ENCODE measurements at regions not wholly inside any gene's neighbourhood (a gene's known extent, or its start where the extent isn't known, plus 50 kb on each side); places are given as distances from the start of the nearest gene placed in this dataset.
"Not testable (repeated sequence)": the region's sequence is repeated elsewhere in the genome, so short reads cannot be mapped to it uniquely, and the experiment has no call there.

DNA sequence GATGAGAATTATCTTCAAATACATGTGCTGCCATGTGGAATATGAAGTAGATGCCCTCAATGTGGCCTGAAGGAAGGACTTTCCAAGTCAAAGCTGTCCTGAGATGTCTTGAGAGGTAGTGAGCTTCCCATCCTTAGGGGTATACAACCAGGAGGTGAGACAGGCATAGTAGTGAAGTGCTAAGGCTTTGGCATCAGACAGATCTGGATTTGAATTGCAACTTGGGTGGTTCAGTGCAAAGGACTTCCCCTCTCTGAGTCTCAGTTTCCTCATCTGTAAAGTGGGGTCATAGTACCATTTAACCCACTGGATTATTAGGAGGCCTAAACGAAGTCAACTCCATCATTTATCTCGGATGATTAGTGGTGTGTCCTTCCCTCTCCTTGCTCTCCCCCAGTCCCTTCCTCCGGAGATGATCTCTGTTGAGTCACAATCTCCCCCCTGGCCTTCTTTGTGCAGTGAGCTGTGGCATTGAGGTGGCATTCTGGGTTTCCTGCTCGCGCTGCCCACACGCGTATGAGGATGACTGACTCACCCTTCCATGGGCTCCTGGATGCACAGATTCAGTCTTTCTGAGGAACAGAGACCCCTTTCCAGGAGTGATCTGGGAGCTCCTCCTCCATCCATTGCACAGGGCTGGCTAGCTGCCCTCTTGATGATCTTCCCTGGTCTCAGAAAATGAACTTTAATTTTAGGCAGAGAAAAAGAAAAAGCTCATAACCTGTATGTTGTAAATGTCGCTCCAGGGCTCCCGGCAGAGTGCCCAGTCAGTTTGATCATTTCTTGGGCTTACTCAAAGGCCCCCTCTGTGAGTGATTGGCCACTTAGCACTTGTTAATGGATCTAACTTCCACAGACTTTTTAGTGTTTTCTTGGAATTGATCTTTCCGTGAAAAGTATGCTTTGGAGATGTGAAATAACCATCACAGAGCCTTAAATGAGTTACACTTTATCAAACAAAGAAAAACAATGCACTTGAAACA, 354.6 kb downstream of the PTPRU start:
- no peak overlapping the region for H3K27ac Mint-ChIP-seq (ENCODE audit: unreplicated experiment)
- no peak for TF ChIP-seq CTCF (IDR thresholded peaks at IDR 0.05)

GRCh38 chr1:29589716-29590115, 353.4 kb downstream of the PTPRU start:
- not testable (repeated sequence) for H3K36me3 Mint-ChIP-seq (ENCODE audit: low read depth); H3K4me3 Mint-ChIP-seq (ENCODE audit: unreplicated experiment); H3K4me1 Mint-ChIP-seq (ENCODE audit: low read depth); H3K27ac Mint-ChIP-seq (ENCODE audit: unreplicated experiment); H3K9me3 Mint-ChIP-seq (ENCODE audit: low read depth); DNase-seq (ENCODE audit: low spot score)
- H3K27me3 Mint-ChIP-seq (ENCODE audit: low read depth), result peaks cover 12% of the 10 kb centered on the region

More for the DNA sequence above, 354.6 kb downstream of the PTPRU start:
- Mint-ChIP-seq H3K27me3 (ENCODE audit: low read depth) (peaks cover 12% of the 10 kb centered on the region), H3K9me3 (ENCODE audit: low read depth) (peaks cover 8% of the 10 kb centered on the region), H3K4me3 (ENCODE audit: unreplicated experiment) (no peak overlapping the region), H3K4me1 (ENCODE audit: low read depth) (no peaks in the 10 kb centered on the region), H3K36me3 (ENCODE audit: low read depth) (no peaks in the 10 kb centered on the region)
- DNase-seq (ENCODE audit: low spot score), result no peak

DNA sequence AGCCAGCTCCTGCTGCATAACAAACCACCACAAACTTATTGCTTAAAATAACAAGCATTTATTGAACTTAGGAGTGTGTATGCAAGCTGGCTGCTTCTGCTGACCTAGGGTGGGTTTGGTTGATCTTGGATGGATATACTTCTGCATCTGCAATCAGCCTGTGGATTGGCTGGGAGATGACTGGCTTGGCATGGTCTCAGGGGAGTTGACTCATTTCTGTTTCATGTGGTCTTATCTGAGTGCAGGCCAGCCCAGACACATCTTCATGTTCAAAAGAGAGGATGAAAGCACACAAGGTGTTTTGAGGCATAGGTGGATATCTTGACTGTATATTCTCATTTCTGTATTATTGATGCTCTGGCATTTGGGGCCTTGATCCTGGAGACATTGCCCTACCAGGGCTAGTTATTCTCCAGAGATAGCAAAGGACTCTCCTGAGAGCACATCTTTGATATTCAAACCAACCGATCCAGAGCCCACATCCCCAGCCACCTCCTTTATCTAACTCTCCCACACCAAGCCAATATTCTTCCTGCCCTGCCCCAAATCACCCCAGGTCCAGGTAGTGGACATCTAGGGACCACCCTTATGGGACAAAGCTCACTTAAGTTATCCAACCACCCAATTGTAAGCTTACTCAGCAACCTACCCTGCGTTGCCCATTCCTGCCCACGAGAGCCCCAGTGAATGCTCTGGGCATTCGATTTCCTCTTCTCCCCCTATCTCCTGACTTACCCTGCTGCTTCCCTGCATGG, 350.8 kb downstream of the PTPRU start:
- Mint-ChIP-seq H3K9me3 (ENCODE audit: low read depth) (peaks cover 8% of the 10 kb centered on the region), H3K4me1 (ENCODE audit: low read depth) (no peaks in the 10 kb centered on the region), H3K36me3 (ENCODE audit: low read depth) (no peaks in the 10 kb centered on the region), H3K27me3 (ENCODE audit: low read depth) (peaks cover 15% of the 10 kb centered on the region), H3K4me3 (ENCODE audit: unreplicated experiment) (no peak overlapping the region), H3K27ac (ENCODE audit: unreplicated experiment) (no peak overlapping the region)
- no peak for DNase-seq (ENCODE audit: low spot score)
- no peak for TF ChIP-seq CTCF (IDR thresholded peaks at IDR 0.05)

GRCh38 chr1:29586215-29586614, 349.9 kb downstream of the PTPRU start:
- Mint-ChIP-seq H3K4me1 (ENCODE audit: low read depth) (no peaks in the 10 kb centered on the region), H3K27ac (ENCODE audit: unreplicated experiment) (no peak overlapping the region), H3K36me3 (ENCODE audit: low read depth) (no peaks in the 10 kb centered on the region), H3K9me3 (ENCODE audit: low read depth) (peaks cover 8% of the 10 kb centered on the region), H3K27me3 (ENCODE audit: low read depth) (peaks cover 15% of the 10 kb centered on the region), H3K4me3 (ENCODE audit: unreplicated experiment) (no peak overlapping the region)
- TF ChIP-seq CTCF (IDR thresholded peaks at IDR 0.05), result no peak
- no peak for DNase-seq (ENCODE audit: low spot score)

DNA sequence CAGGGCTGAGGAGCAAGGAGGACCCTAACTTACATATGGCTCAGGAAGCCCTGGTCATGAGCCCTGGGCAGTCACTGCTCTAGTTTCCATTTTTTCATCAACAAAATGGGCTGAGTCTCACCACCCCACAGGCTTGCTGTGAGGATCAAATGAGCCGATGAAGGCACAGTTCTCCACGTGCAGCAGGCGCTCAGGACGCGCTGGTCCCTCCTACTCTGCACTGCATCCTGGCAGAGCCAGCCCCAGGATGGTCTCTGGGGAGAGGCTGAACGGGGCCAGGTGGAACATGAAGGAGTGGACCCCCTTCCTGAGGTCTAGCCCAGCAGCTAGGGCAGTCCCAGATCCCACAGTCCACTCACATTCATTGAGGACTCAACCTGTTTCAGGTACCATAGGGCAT, 349.3 kb downstream of the PTPRU start:
- Mint-ChIP-seq H3K4me1 (ENCODE audit: low read depth) (no peaks in the 10 kb centered on the region), H3K27me3 (ENCODE audit: low read depth) (peaks cover 15% of the 10 kb centered on the region), H3K27ac (ENCODE audit: unreplicated experiment) (no peak overlapping the region), H3K4me3 (ENCODE audit: unreplicated experiment) (no peak overlapping the region), H3K9me3 (ENCODE audit: low read depth) (peaks cover 8% of the 10 kb centered on the region), H3K36me3 (ENCODE audit: low read depth) (no peaks in the 10 kb centered on the region)
- no peak for DNase-seq (ENCODE audit: low spot score)
- TF ChIP-seq CTCF (IDR thresholded peaks at IDR 0.05), result no peak
